CD1c-positive myeloid dendritic cell (primary cell): ENCODE measurements at regions not wholly inside any gene's neighbourhood (a gene's known extent, or its start where the extent isn't known, plus 50 kb on each side); places are given as distances from the start of the nearest gene placed in this dataset.
"Not testable (repeated sequence)": the region's sequence is repeated elsewhere in the genome, so short reads cannot be mapped to it uniquely, and the experiment has no call there.

Experiments
- DNase-seq: peaks from one replicate; pipeline ENCODE4 v3.0.0-alpha.2; 2016; ENCODE audit errors: extremely low spot score

- DNase-seq: no peak
Observed at GRCh38 chr2:156005999-156006712, 326.4 kb downstream of the NR4A2 start.

- no peak for DNase-seq
Observed at GRCh38 chr2:156005531-156005930, 327.0 kb downstream of the NR4A2 start.

GRCh38 chr2:156004459-156004858 is 328.1 kb downstream of the NR4A2 start:
- DNase-seq: no peak

GRCh38 chr2:156003780-156004179 is 328.7 kb downstream of the NR4A2 start:
- no peak for DNase-seq

- DNase-seq: no peak
Observed at GRCh38 chr2:156001851-156002250, 330.7 kb downstream of the NR4A2 start.

- DNase-seq: no peak
Observed at GRCh38 chr2:155997538-155997937, 335.0 kb downstream of the NR4A2 start.

- no peak for DNase-seq
Observed at GRCh38 chr2:155994315-155994714, 338.2 kb downstream of the NR4A2 start.

- DNase-seq: no peak
Observed at GRCh38 chr2:155983845-155984244, 348.7 kb downstream of the NR4A2 start.

GRCh38 chr2:155982135-155982534 is 350.4 kb downstream of the NR4A2 start:
- DNase-seq: no peak

- peak; percentile 23 for DNase-seq
Observed at GRCh38 chr2:155980941-155981560, 351.5 kb downstream of the NR4A2 start.

GRCh38 chr2:155975734-155976133 is 356.8 kb downstream of the NR4A2 start:
- no peak for DNase-seq

GRCh38 chr2:155972916-155973315 is 359.6 kb downstream of the NR4A2 start:
- DNase-seq: no peak

- DNase-seq: not testable (repeated sequence)
Observed at GRCh38 chr2:155966064-155966471, 366.5 kb downstream of the NR4A2 start.

- no peak for DNase-seq
Observed at GRCh38 chr2:155965415-155966063, 367.0 kb downstream of the NR4A2 start.

- DNase-seq: no peak
Observed at GRCh38 chr2:155961641-155962040, 370.9 kb downstream of the NR4A2 start.

- no peak for DNase-seq
Observed at GRCh38 chr2:155958834-155959233, 373.7 kb downstream of the NR4A2 start.

- DNase-seq: no peak
Observed at GRCh38 chr2:155947069-155947468, 385.5 kb downstream of the NR4A2 start.

GRCh38 chr2:155944218-155944617 is 388.3 kb downstream of the NR4A2 start:
- DNase-seq: no peak

- DNase-seq: no peak
Observed at GRCh38 chr2:155930312-155930711, 402.2 kb downstream of the NR4A2 start.

GRCh38 chr2:155917380-155917779 is 415.1 kb downstream of the NR4A2 start:
- no peak for DNase-seq

- no peak for DNase-seq
Observed at GRCh38 chr2:155913356-155913755, 419.2 kb downstream of the NR4A2 start.

- no peak for DNase-seq
Observed at GRCh38 chr2:155908567-155908966, 424.0 kb downstream of the NR4A2 start.

- no peak for DNase-seq
Observed at GRCh38 chr2:155907211-155907610, 425.3 kb downstream of the NR4A2 start.
